HG03342 (cell line): ENCODE measurements at regions not wholly inside any gene's neighbourhood (a gene's known extent, or its start where the extent isn't known, plus 50 kb on each side); places are given as distances from the start of the nearest gene placed in this dataset.
"Not testable (repeated sequence)": the region's sequence is repeated elsewhere in the genome, so short reads cannot be mapped to it uniquely, and the experiment has no call there.

Experiments used
- ATAC-seq: cut with Tn5 transposase; IDR thresholded peaks from one replicate; pipeline ENCODE4 v1.9.1; 2021; ENCODE audit warnings: mild to moderate bottlenecking, moderate library complexity; ENCODE audit not compliant: unreplicated experiment

DNA sequence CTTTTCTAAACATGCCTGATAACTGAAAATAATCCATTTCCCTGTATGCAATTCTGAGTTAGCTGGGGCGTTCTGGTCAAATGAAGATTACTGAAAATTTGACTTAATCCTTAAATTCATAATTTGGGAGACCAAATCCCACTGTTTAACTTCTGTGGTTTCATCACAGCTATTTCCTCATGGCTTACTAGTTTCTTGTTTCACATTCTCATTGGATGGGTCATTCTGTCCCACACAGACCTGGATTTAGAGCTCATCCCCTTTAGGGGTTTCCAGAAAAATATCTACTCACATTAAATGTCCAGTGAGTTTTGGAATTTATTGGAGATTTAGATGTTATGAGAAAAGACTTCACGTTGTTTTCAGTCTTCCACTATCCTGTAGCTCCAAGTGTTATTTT lies 709.3 kb upstream of the KLHL1 start:
- no peak for ATAC-seq

DNA sequence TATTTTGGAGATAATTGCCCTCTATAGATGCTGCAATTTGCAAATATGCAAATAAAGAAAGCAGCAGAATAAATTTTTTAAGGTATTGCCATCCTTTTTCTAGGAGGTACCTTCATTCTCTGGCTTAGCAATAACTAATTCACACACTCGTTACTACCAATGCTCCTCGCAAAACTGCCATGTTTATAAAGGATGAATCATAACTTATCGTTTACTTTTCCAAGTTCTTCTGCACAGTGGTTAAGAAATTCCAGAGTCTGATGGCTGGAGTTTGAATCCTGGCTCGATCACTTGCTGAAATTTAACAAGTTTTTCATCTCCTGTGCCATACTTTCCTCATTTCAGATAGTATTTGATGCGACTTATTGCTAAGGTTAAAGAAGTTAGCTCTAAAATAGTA lies 708.6 kb upstream of the KLHL1 start:
- no peak for ATAC-seq

DNA sequence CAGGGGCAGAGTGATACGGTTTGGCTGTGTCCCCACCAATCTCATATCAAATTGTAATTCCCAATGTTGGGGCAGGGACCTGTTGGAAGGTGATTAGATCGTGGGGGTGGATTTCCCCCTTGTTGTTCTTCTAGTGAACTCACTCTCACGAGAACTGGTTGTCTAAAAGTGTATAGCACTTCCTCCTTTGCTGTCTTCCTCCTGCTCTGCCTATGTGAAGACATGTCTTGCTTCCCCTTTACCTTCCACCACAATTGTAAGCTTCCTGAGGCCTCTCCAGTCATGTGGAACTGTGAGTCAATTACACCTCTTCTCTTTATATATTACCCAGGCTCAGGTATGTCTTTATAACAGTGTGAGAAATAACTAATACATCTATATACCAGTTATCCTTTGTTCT lies 706.4 kb upstream of the KLHL1 start:
- no peak for ATAC-seq

DNA sequence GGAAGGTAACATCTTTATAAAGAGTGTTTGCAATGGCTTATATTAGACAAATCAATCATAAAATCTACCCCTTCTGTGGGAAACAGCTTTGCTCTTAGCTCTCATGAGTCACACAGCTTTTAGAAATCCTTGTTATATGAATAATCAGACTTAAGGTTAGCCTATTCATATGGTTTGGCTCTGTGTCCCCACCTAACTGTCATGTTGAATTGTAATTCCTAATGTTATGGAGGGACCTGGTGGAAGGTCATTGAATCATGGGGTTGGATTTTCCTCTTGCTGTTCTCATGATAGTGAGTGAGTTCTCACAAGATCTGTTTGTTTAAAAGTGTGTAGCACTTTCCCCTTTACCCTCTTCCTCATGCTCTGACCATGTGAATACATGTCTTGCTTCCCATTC lies 704.2 kb upstream of the KLHL1 start:
- no peak for ATAC-seq

DNA sequence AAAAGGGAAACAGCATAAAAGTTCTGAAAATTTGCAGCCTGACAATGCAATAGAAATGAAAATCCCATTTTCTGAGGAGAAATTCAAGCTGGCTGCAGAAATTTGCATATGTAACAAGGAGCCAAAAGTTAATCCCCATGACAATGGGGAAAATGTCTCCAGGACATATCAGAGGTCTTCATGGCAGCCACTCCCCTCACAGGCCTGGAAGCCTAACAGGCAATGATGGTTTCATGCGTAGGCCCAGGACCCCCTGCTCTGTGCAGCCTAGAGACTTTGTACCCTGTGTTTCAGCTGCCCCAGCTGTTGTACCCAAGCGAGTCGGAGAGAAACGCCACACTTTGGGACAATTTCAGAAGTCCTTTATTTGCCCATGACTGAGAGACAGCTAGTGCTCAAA lies 701.3 kb upstream of the KLHL1 start:
- no peak for ATAC-seq

DNA sequence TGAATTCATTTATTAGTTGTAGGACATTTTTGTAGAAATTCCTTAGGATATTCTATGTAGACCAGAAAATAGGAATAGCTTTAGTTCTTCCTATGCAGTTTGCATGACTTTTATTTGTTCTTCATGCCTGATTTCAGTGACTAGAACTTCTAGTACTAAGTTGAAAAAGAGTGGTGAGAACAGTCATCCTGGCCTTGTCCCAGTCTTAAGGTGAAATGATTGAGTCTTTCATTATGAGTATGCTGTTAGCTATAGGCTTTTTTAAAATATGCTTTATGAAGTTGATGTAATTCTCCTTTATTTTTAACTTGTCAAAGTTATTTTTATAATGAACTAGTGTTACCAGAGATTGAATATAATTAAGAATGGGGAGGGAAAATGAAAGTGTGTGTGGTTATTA lies 690.1 kb upstream of the KLHL1 start:
- no peak for ATAC-seq

DNA sequence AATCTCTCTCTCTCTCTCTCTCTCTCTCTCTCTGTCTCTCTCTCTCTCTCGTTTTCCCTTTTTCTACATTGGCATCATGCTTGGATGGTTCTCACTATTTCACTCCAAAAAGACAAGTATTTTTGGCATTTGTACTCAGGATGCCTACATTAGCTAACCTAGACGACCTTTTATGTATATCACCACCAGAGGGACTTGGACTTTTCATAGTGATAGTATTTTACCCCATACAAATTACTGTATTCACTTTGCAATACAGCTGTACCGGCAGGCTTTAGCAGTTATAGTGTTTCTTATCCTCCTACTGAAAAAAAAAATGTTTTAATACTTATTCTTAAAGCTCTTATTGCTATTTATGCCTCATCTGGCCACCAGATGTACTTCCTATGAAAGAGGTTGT lies 687.2 kb upstream of the KLHL1 start:
- no peak for ATAC-seq

DNA sequence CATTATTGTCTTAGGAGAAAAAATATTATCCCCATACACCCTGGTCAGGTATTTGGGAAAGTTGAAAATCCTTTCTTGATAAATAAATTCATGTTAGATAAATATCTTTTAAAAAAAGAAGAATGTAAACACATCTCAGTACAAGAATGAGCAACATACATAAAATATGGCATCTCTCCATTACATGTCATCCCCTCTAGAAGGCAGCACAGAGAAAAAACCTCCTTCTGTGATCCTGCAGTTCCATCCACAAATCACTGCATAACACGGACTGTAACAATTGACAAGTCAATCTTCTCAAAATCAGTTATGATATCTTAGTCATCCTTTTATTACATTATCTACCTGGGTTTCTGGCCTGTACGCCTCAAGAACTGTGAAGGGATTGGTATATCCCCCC lies 683.9 kb upstream of the KLHL1 start:
- ATAC-seq = no peak

DNA sequence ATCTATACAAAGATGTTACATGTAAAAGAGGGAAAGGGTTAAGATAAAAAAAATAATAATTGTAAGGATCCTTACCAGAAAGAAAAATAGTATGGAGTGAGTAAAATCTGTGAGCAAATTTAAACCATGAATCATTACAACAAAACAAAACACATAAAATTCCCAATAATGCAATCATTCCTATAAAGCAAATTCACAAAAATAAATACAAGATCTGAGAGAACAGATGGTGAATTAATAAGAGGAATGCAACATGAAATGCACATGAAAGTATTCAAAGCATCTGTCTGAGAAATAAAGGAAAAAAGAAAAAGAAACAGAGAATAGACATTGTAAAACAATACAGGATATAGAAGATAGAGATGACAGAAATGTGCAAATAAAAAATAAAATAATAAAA lies 681.5 kb upstream of the KLHL1 start:
- no peak for ATAC-seq

DNA sequence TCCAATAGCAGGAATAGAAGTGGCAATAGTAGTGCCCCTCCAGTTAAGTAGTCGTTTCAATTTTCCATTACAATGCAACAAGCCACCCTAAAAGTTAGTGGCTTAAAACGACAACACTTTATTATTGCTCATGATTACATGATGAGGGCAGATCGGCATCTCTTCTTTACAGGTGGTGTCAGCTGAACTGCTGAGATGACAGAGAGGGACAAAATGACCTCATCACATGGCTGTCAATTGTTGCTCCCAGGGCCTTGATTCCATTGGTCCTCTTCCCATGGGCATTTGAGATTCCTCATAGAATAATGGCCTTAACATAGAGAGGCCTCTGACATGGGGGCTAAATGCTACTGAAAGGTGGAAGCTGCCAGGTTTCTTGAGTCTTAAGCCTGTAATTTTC lies 679.8 kb upstream of the KLHL1 start:
- no peak for ATAC-seq

DNA sequence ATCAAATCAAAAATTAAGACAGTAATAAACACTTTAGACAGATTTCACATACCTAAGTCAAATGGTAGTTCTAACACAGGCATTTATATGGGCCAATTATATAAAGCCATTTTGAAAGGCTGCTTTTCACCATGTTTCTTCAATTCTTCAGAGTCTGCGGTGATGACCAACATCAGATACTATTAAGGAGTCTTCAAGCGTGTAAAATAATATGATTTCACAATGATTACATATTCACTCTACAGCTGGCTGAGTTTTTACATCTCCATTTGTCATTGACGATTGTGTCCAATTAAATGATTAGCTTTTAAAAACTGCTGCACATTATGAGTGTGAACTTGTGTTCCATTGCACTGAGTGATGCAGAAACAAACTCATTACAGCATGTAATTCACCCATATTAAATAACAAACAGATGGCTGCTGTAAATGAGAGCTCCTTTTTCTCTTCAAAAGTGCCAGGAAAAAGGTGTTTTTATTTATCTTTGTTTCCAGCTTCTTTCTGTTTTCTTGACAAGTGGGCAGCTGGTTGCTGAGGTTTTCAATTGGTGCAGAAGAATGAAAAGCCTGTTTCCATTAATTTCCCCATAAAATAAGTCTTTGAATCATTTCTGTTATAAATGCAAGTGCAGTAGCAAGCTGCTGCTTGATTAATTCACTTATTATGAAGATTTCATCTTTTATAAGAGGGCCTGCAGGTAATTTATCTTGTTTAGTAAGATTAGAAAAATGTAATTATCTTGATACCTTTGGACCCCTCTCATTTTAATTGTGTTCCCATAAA lies 676.1 kb upstream of the KLHL1 start:
- ATAC-seq = no peak

DNA sequence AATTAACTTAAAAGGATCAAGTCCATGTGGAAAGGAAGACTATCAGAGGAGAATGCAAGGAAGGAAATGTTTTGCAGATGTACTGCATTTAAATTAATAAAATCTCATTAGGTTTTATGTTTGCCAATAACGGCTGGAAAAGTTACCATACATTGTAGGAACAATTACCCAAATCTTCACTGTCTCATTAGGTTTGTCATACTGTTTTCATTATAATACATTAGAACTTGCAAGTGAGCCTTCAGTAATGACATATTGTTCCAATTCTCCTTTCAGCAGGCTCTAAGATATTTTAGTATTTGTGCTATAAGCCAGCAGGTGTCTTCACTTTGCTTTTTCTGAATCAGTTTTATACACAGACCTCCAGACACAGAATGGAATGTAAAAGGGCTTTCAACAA lies 661.6 kb upstream of the KLHL1 start:
- ATAC-seq = no peak

DNA sequence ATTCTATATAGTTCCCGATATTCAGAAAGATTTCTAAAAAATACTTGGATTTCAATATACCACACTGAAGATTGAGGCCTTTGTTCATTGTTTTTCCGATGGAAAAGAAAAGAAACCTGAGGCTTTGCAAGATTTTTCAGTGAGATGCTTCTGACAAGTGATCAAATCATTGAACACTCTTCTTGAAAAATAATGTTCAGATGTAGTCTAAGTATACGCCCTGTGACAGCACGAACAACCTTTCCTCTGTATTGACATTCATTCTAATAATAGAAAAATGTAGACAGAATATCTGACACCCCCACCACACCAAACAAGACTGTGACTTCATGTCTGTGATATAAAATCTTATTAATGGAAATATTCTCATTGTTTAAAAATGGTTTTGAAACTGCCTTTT lies 650.7 kb upstream of the KLHL1 start:
- ATAC-seq = no peak

DNA sequence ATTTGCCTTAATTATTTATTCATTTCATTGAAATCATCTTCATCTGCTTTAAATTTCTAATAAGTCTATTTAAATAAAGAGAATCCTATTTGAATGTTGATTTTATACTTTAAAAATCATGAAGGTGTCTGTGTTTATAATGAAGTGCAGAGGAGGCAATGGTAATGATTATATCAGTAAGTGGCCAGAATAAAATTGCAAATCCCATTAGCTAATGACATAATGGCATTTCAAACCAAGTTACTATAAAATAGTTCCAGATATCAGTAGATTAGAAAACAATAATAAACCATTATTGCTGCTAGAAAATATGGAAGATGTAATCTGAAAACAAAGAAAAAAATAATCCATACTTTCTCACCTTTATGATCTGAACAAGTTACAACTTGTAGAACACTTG lies 647.8 kb upstream of the KLHL1 start:
- no peak for ATAC-seq

DNA sequence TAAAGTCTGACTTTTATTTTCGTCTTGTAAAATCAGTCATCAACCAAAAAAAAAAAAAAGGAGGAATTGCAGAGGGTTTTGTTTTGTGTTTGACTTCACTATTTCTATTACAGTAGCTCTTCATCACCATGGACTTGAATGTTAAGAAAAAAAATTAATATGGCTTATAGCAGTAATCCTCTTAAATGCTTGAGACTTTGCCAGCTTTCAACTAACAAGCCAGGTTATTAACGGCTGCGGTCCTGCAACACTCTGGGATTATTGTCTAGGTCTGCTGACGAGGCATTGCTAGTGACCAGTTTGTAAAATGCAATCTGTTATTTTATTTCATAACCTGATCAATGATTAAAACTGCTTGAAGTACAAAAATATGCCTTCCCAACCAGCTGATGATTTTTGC lies 647.2 kb upstream of the KLHL1 start:
- no peak for ATAC-seq

DNA sequence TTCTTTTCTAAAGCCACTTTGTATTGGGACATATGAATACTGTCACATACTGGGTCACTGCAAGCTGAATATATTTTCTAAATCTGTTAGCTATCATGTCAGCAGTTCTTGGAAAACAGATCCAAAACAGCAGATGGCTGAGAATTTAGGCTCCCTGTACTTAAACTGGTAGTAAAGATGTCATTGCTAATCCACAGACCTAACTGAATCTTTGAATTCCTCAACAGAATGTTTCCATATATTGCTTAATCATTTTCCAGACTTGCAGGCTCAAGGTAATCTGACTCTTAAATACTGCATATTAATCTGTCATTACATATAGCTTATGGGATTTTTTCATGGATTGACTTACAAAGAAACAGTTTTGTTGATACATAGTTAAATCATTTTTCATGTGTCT lies 639.0 kb upstream of the KLHL1 start:
- ATAC-seq = no peak

DNA sequence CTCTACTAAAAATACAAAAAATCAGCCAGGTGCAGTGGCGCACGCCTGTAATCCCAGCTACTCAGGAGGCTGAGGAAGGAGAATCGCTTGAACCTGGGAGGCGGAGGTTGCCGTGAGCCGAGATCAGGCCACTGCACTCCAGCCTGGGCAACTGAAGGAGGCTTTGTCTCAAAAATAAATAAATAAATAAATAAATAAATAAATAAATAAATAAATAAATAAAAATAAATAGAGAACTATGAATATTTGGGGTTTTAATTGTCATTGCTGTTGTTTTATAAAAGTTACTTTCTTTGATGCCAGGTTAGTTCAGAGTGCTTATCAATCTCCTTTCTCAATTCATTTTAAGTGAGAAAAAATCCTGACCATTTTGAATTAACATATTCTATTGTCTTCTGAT lies 638.2 kb upstream of the KLHL1 start:
- ATAC-seq = not testable (repeated sequence)

DNA sequence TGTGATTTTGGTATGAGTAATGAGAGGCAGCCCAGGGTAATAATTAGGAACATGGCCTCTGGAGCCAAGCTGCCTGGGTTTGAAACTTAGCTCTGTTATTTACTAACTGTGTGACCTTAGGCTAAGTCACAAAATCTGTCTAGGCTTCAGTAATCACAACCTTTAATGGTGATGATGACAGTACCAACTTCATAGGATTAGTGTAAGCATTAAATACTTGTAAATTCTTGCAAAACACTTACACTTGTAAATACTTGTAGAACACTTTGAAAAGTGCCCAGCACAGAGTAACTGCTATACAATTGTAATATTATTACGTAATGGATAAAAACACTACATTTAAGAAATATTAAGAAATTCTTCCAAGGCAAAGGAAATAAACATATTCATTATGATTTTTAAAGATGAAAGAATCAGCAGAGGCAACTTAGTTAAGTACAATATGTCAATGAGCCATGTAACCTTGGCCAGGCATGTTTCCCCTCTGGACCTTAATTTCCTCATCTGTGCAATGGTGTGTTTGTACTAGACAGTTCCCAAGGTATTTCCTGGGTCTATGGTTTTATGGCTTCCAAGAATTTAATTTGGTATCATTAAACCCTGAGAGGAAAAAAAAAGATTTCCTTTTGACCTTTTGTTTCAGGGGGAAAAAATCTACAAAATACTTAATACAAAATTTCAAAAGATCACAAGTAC lies 628.5 kb upstream of the KLHL1 start:
- ATAC-seq = no peak

DNA sequence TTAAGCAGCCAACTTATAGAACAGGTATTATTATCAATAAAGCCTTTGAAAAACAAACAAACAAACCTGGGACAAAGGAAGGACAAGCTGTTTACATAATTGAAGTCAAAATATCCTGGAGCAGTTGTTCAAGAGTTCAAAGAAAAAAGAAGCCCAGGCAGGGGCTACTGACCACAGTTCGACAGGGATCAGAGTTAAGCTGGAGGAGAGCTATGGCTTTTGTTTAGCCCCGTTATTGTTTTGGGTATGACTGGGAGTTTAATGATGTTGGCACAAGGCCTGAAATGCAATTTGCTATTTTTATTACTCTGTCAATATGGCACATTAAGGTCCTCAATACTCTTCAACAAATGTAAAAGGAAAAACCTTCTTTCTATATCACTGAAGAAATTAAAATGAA lies 624.4 kb upstream of the KLHL1 start:
- no peak for ATAC-seq

DNA sequence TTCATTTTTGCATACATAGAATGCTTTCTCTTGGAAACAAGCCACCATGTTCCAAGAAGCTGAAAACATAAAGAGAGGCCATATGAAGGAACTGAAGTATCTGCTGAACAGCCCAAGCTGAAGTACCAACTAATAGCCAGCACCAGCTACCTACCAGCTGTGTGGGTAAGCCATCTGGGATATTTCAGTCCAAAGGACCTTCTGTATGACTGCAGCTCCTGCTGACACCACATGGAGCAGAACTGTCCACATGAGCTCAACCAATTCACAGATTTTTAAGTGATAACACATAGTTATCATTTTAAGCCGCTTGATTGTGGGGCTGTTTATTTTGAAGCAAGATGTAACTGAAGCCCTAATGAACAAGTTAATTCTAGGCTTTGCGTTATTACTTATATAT lies 621.1 kb upstream of the KLHL1 start:
- ATAC-seq = no peak

DNA sequence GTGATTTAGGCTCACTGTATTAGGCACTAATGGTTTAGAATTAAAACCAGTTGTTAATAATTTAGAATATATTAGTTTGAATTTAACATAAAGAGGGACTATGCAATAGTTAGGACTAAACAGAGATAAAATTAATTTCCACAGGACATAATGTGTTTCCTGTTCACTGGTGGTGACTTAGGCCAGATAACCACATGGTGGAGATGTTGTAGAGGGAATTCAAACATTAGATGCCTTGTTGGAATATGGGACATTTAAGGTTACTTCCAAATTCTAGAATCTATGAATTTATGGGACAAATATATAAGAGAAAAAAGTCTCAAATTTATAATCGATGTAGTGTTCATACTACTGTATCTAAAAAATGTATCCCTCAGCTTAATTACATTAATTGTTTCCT lies 615.5 kb upstream of the KLHL1 start:
- no peak for ATAC-seq

DNA sequence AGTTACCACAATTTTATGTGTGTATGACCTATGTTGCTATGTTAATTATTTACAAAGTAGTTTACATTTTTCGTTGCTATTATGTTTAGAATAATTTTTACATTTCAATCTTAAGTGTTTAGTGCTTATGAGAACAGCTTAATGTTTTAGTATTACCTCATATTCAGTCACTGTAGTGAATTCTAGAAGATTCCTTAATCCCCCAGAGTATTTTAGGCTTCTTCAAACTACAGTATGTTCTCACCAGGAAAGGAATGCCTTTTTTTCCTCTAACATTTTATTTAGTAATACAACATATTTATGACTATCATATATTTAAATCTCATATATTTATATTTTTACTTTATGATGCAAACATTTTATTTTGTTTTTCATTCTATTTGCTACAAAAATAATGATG lies 612.1 kb upstream of the KLHL1 start:
- ATAC-seq = no peak

DNA sequence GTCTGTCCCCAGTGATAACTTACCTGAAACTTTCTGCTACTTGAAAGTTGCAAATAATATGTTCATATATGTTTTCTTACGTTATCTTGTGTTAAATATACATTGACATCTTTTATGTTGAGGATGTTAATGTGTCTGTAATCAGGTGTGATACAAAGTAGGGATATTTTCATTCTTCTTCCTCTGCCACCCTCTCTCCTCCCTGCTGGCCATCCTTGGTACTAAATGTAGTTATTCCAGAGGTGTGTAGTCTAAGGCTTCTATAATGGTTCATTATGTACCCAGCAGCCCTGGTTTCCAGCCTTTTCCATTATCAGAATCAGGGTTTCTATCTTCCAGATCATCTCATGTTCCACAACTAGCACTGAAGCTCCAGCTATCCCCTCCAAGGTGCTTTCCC lies 606.7 kb upstream of the KLHL1 start:
- no peak for ATAC-seq
